8988T (cell line): ENCODE measurements at regions not wholly inside any gene's neighbourhood (a gene's known extent, or its start where the extent isn't known, plus 50 kb on each side); places are given as distances from the start of the nearest gene placed in this dataset.

Experiments used
- DNase-seq: peaks from one replicate; pipeline ENCODE4 v3.0.0; 2011

GRCh38 chr2:18373664-18374063 lies 186.8 kb downstream of the RDH14 start:
- DNase-seq = no peak

- DNase-seq = no peak
Measured at GRCh38 chr2:18373081-18373480, 187.4 kb downstream of the RDH14 start.

- DNase-seq = no peak
Measured at GRCh38 chr2:18372641-18373040, 187.8 kb downstream of the RDH14 start.

- no peak for DNase-seq
Measured at GRCh38 chr2:18369760-18370159, 190.7 kb downstream of the RDH14 start.

- DNase-seq = no peak
Measured at GRCh38 chr2:18368008-18368407, 192.4 kb downstream of the RDH14 start.

- no peak for DNase-seq
Measured at GRCh38 chr2:18365342-18365741, 195.1 kb downstream of the RDH14 start.

GRCh38 chr2:18363348-18363747 lies 197.1 kb downstream of the RDH14 start:
- DNase-seq = no peak

- DNase-seq = no peak
Measured at GRCh38 chr2:18362696-18363095, 197.8 kb downstream of the RDH14 start.

GRCh38 chr2:18357537-18357936 lies 202.9 kb downstream of the RDH14 start:
- no peak for DNase-seq

GRCh38 chr2:18356676-18357075 lies 203.8 kb downstream of the RDH14 start:
- DNase-seq = no peak

GRCh38 chr2:18349421-18349820 lies 211.0 kb downstream of the RDH14 start:
- DNase-seq = no peak

GRCh38 chr2:18346874-18347273 lies 213.6 kb downstream of the RDH14 start:
- DNase-seq = no peak

GRCh38 chr2:18346344-18346743 lies 214.1 kb downstream of the RDH14 start:
- no peak for DNase-seq

GRCh38 chr2:18345848-18346247 lies 214.6 kb downstream of the RDH14 start:
- DNase-seq = no peak

GRCh38 chr2:18342901-18343300 lies 217.6 kb downstream of the RDH14 start:
- no peak for DNase-seq

GRCh38 chr2:18339326-18339725 lies 221.1 kb downstream of the RDH14 start:
- DNase-seq = no peak

- DNase-seq = no peak
Measured at GRCh38 chr2:18336975-18337374, 223.5 kb downstream of the RDH14 start.

GRCh38 chr2:18332477-18332876 lies 228.0 kb downstream of the RDH14 start:
- DNase-seq = no peak

- no peak for DNase-seq
Measured at GRCh38 chr2:18325118-18325517, 235.3 kb downstream of the RDH14 start.

GRCh38 chr2:18319987-18320386 lies 240.5 kb downstream of the RDH14 start:
- no peak for DNase-seq

GRCh38 chr2:18317017-18317416 lies 243.4 kb downstream of the RDH14 start:
- DNase-seq = no peak

GRCh38 chr2:18312818-18313217 lies 247.6 kb downstream of the RDH14 start:
- no peak for DNase-seq

- no peak for DNase-seq
Measured at GRCh38 chr2:18311420-18312195, 248.8 kb downstream of the RDH14 start.

- no peak for DNase-seq
Measured at GRCh38 chr2:18309627-18310026, 250.8 kb downstream of the RDH14 start.

- no peak for DNase-seq
Measured at GRCh38 chr2:18309188-18309587, 251.3 kb downstream of the RDH14 start.
